AG09319 (cell line): ENCODE measurements at regions not wholly inside any gene's neighbourhood (a gene's known extent, or its start where the extent isn't known, plus 50 kb on each side); places are given as distances from the start of the nearest gene placed in this dataset.

Source experiments
- DNase-seq: peaks from one replicate; pipeline ENCODE4 v3.0.0-alpha.2; 2010; ENCODE audit warnings: low read depth; ENCODE audit errors: extremely low read depth
- TF ChIP-seq, protein P1 (sequence below): IDR thresholded peaks from 2 replicates; pipeline ENCODE4 v1.5.1; 2011; ENCODE audit warnings: low read depth, mild to moderate bottlenecking, inconsistent platforms, low read length, moderate library complexity

DNA sequence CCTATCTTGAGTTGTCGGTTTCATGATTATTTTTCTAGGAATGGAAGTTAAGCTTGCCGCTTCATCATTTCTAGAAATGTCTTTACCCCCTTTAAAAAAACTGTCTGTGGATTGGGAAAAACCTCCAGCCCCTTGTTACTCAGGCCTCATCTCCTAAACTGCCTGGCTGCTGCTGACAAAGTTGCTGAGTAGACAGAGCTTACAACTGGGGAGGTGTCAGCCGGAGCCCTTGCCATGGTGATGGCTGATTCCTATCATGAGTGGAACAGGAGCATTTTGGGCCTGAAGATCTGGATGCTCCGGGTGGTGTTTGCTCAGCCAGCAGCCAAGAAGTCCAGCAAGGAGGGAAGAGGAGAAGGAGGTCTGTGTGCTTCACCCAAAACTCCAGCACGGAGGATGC lies 243.3 kb downstream of the ENGASE start:
- no peak for DNase-seq
- TF ChIP-seq, protein P1, sequence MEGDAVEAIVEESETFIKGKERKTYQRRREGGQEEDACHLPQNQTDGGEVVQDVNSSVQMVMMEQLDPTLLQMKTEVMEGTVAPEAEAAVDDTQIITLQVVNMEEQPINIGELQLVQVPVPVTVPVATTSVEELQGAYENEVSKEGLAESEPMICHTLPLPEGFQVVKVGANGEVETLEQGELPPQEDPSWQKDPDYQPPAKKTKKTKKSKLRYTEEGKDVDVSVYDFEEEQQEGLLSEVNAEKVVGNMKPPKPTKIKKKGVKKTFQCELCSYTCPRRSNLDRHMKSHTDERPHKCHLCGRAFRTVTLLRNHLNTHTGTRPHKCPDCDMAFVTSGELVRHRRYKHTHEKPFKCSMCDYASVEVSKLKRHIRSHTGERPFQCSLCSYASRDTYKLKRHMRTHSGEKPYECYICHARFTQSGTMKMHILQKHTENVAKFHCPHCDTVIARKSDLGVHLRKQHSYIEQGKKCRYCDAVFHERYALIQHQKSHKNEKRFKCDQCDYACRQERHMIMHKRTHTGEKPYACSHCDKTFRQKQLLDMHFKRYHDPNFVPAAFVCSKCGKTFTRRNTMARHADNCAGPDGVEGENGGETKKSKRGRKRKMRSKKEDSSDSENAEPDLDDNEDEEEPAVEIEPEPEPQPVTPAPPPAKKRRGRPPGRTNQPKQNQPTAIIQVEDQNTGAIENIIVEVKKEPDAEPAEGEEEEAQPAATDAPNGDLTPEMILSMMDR = no peak

DNA sequence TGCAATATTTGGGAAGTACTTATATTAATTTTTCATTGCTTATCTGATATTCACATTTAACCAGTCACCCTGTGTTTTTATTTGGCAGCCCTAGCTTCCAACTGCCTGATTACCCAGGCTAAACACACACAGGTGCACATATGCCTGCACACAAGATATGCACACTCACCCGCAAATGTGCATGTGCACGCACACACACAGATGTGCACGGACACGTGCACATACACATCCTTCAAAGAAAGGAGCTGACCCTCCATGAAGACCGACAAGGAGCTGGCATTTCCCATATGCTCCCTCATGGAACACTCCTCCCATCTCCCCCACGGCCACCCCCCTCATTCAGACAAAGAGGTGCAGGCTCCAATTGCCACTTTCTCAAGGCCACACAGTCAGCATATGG lies 242.2 kb downstream of the ENGASE start:
- TF ChIP-seq, protein P1 = no peak

GRCh38 chr17:79315358-79316105 lies 240.9 kb downstream of the ENGASE start:
- TF ChIP-seq, protein P1 = no peak
- no peak for DNase-seq

More for the DNA sequence above, 242.2 kb downstream of the ENGASE start:
- no peak for DNase-seq

- TF ChIP-seq, protein P1 = no peak
Measured at GRCh38 chr17:79314617-79315357, 240.2 kb downstream of the ENGASE start.

DNA sequence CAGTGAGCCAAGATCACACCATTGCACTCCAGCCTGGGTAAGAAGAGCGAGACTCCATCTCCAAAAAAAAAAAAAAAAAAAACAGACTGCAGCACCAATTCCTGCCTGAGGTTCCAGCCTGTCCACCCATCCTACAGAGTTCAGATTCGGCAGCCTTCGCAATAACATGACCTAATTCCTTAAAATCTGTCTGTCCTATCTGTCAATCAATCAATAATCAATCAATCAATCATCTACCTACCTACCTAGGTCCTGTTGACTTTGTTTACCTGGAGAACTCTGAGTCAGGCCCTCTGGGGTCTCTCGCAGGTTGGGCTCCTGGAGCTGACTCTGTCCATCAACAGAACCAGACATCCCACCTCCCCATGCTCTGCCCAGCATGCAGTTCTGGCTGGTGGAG lies 236.7 kb downstream of the ENGASE start:
- no peak for DNase-seq
- TF ChIP-seq, protein P1 = no peak

More at GRCh38 chr17:79314617-79315357, 240.2 kb downstream of the ENGASE start:
- no peak for DNase-seq

GRCh38 chr17:79306424-79307318 lies 232.0 kb downstream of the ENGASE start:
- TF ChIP-seq, protein P1 = no peak
- no peak for DNase-seq
